Left renal pelvis (tissue), 4 donors: ENCODE measurements at regions not wholly inside any gene's neighbourhood (a gene's known extent, or its start where the extent isn't known, plus 50 kb on each side); places are given as distances from the start of the nearest gene placed in this dataset.
"Not testable (repeated sequence)": the region's sequence is repeated elsewhere in the genome, so short reads cannot be mapped to it uniquely, and the experiment has no call there.

Experiments
- DNase-seq, 4 donors: peaks; one replicate each; pipeline ENCODE4 v3.0.0-alpha.2; 2013; ENCODE audit warnings: low read depth in 4 of 4, low spot score in 3 of 4

DNA sequence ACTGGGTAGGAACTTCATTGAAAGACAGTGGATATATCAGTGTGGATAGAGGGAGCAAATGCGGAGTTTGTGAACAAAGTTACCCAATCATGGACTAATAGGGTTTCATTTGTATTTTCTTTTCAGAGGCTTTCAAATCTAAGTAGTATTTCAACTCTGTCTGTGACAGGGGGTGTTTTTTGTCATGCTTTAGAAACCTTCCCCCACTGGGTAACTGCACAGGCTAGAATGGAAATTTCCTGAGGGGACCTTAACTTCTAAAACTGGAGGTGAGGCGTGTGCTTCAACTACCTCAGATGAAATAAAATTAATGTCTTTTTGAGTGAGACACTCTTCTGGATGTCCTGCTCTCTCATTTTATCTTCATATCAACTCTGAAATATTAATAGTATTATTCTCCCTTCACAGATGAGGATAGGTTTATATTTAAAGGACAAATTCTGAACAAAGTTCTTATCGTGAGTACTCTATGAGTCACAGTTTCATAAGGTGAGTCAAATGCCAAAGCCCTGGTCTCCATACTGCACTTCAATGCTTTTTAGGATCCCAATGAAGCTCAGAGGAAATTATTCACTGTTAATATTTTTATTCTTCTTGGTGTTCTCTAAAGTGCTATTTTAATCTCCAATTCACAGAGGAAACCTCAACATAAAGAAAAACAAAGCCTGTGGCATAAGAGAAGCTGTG, 770.6 kb downstream of the CCSER2 start:
- no peak for DNase-seq

DNA sequence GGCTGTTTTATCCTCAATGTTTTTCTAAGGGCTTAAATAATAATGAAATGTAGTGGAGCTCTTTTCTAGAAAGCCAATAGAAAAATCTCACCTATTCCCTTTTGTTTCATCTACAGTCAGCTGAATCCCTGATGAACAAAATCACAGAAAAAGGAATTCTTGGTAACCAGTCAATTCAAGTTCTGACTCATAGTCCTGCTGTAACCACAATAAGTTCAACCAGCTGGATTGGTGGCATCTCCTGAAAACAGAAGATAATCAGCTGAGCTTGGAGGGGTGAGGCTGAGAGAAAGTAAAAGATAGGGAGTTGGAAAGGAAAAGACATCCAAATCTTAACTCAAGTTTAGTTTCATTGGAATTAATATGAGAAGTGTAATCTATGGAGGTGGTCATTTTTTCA, 772.1 kb downstream of the CCSER2 start:
- no peak for DNase-seq

DNA sequence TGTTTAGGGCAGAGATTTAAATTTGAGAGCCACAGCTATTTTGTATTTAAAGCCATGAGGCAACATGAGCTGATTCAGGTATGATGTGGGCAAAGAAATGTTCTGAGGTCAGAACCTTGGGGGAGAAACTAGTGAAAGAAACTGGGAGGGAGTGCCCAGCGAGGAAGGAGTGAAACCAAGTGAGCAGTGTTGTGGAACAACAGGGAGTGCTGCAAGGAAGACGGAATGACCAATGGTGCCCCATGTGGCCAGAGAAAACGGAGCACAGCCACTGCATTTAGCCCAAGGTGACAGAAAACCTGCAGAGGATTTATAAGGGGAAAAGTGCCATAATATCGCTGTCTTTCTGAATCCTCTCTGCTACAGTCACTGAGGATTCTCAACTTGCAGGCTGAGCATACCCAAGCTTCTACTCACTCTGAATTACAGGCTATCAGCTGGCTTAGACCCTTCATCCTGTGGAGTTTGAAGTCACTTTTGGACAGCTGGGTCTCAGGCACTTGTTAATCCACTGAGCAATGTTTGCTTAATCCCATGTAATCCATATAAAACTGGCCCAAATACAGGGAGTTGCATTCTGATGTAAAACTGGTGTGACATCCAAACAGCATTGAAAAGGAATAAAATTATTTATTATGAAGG, 777.3 kb downstream of the CCSER2 start:
- peak in 3 of 4 donors; percentile 6 to 15 (median 12) for DNase-seq

DNA sequence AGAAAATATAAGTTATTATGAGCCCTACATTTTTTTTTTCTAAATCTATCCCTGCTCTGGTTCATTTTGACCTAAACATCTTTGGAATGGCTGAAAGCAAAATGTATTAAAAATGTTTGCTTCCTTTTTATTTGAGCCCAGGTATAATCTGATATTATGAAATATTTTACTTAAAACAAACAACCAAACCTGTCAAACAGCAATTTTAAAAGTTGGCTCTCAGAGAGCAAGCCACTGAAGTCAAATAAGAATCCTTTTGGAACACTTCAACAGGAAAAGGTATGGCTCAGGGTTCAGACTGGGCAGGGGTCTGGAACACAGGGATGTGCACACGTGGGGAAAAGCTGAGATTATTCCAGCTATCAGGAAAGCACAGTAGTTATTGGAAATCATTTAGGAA, 782.9 kb downstream of the CCSER2 start:
- no peak for DNase-seq

DNA sequence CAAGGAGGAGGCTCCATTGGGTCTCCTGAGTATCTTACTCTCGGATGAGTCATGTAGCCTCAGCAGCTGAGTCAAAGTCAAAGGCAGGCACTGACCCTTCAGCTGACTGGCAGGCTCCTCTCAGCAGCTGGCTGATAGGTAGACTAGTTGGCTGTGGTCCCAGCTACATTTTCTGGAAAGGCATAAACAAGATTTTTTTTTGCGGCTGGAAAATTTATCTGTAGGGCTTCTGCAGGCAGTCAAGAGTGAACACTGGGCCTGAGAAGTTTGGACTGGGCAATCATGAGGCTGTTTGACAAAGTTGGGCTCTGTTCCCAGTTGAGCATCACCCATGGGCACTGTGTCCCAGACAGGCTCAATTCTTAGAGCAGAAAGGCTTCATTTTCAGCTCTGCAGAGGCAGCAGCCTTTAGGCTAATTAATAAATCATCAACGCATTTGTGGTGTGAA, 796.2 kb downstream of the CCSER2 start:
- DNase-seq: no peak

DNA sequence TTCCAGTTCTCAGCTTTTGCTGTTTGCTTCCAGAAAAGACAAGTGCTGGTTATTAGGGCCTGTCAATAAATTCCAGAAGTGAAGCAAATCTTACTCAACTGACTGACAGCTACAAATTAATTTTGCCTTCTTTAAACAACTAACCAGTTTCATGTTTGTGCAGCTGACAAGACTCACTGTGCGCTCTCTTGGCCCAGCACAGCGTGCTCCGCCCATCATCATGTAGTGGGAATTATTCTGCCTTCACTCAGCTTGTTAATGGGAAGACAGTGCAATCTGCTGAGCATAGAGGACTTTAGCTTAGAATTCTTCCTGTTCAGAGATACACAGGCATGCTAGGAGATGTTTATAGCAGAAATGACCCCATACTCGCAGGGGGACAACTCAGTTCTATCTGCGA, 808.9 kb downstream of the CCSER2 start:
- no peak for DNase-seq

DNA sequence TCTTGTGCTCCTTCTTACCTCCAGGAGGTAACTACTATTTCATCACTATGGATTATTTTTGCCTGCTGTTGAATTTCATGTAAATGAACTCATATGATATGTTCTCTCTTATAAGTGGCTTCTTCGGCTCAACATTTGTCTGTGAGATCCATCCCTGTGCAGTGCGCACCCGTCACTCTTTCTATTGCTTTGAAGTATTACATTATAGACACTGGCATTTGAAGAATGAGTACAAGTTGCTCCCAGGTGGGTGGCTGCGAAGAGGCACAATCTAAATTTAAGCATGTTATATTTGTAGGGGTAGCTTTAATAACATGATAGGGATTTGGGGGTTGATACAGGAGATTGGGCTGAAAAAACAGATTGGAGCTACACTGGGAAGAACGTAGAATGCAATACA, 809.7 kb downstream of the CCSER2 start:
- DNase-seq: no peak

DNA sequence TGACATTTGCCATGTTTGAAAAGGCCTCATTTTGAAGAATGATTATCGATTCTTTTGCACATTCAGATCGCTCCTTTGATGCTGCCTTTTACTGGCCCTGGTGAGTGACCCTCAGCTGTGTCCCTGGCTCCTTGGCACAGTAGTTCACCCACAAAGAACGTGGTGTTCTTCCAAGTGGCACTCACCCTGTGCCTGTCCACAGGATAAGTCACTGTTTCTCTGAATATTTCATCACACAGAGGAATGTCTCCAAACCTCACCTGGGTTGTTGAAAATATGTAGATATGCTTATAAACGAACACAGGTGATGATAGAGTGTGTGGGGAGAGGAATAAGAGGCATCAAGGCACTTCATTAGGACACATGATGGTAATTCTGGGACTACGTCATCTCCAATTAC, 810.7 kb downstream of the CCSER2 start:
- DNase-seq: no peak

DNA sequence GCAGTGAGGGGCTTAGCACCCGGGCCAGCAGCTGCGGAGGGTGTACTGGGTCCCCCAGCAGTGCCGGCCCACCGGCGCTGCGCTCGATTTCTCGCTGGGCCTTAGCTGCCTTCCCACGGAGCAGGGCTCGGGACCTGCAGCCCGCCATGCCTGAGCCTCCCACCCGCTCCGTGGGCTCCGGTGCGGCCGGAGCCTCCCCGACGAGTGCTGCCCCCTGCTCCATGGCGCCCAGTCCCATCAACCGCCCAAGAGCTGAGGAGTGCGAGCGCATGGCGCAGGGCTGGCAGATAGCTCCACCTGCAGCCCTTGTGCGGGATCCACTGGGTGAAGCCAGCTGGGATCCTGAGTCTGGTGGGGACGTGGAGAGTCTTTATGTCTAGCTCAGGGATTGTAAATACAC, 813.1 kb downstream of the CCSER2 start:
- not testable (repeated sequence) for DNase-seq

DNA sequence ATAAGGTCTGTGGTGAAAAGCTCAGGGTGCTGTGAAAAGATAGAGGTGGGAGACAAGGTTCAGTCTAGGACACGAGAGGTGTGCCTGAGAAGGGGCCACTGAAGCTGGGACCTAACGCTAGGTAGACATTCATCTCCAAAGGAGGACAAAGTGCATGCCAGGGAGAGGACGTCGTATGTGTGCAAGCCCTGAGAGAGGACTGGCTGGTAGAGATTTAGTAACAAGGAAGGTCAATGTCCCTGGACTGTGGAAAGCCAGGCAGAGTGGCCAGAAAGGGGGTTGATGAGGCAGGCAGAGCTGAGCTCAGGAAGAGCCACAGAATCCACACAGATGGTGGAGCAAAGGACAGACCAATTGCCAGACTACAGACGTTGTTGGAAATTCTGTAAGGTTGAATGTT, 817.6 kb downstream of the CCSER2 start:
- DNase-seq: no peak

DNA sequence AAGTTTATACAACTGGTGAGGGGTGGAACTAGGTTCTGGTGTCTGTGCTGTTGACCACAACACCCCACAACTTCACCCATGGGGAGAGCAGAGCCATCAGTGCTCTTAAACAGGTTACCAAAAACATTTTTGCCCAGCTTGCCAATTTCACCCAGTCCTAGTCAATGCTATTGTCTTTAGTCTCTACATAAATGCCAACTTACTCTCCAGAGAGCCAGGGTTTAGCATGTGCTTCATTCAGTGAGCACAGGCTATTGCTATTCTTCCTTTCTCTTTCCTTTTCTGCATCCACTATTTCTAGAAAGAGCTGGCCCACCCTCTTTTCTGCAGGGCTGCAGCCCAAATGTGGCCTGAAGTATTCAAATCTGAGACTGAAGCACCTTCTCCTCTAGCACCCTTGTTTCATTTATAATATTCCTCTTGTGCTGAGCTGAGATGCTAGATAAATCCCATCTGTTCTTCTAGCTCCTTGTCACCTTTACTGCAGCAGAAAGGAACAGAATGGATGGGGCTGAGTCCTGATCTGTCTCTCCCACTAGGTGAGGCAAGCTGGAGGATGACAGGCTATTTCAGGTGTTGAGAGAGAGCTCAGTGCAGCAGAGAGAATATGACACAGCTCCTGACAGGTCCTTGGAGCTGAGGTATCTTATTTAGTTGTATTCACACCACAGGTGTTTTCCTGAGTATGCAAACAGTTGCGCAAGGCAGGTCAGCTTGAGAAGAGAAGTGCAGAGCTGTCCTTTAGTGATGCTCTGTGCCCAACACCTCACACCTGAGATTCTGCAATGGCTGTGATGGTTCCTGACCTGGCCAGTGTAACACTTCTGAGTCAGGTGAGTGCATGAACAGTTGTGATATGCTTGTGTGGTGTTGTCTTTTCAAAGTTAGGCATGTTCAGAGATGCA, 819.2 kb downstream of the CCSER2 start:
- no peak for DNase-seq

DNA sequence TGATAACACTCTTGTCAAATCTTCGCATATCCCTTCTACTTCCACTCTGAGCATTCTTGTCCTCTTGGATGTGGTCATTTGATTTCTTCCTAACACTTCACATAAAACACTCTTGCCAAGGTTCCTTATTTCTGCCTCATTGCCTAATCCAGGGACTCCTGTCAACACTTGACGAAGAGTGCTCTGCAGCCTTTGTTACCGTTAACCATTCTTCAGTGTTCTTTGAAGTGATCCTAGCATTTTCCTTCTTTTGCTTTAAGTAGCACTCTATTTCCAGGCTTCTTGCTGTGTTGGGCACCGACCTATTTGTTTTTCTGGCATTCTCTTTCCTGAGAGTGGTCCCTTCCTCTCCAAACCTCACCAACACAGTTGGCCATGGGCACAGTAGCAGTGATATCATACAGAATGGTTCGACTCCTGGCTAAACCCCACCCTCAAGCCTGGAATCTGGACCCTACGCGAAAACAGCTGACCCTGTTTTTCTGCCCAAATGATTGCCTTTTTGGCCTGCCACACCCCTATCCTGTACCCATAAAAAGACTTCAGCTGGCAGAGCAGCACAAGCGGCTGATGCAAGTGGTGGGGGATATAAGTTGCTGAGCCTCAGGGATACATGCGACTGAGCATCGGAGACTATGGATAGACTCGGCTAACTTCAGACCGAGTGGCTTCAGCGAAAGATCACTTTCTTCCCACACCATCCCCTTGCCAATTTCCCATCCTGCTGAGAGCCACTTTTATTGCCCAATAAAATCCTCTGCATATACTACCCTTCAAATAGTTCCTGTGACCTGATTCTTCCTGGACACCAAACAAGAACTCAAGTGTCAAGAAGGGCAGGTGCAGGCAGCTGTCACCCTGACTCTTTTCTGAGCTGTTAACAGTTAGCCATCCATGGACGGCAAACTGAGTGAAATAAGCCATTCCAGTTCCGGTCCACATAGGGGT, 820.6 kb downstream of the CCSER2 start:
- no peak for DNase-seq

DNA sequence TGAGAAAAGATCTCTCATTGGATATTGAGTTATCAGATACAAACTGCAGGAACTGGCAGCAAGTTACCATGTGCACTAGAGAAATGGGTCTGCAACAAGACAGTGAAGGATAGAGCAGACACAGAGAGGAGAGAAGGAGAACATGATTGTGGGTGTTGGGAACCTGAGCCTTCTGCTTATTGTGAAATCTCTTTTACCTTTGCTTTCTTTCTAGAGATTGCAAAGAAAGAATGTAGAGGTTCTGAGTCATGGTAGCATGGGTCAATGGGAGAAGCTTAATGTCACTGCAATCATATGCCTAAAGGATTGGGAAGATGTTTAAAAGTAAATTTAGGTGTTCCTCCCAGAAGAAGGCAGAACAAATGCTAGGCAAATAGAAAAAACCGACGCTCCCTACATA, 821.4 kb downstream of the CCSER2 start:
- no peak for DNase-seq

DNA sequence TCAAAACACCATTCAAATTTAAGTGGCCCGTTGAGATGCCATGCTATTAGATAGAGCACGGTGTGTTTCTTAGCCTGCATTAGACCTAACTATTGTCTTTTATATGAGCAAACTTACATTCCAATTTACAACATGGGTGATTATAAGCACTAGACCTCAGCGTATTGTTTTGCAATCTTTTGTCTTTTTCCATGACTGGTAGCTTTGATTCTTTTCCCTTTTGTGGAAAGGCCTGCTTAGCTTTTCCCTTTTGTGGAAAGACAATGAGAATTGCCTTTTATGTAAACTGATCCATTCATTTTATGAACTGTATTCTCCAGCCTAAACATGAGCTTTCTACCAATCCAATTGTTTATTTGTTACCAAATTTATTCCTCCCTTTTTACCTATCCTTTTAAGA, 823.1 kb downstream of the CCSER2 start:
- DNase-seq: no peak

DNA sequence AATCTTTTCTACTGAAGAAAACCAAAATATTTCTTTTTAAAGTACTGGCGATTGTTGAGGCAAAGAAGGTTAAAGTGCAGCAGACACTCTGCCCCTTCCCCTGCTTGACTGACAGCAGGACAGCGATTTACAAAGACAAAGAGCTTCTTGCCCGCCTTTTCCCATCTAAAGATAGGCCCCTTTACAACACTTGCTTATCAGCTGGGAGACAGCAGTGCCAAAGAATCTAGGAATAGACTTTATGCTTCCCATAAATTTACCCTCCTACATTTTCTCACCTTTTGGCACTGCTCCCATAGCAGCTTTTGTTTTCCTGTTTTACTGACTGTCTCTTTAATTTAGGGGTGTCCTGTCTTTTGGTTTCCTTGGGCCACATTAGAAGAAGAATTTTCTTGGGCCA, 824.1 kb downstream of the CCSER2 start:
- no peak for DNase-seq

DNA sequence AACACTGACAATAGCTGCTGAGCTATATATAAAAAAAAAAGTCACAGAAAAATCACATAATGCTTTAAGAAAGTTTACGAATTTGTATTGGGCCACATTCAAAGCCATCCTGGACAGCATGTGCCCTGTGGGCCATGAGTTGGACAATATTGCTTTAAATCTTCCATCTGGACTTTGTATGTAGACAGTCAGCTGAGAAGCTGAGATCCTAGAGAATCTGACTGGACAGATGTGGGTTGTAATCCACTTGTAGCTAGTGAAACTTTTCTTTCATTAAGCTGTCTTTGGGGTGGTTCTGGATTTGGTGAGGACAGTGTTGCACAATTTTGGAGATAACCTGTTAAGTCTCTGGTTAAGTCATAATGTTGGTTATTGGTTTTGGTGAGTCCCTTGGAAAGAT, 824.5 kb downstream of the CCSER2 start:
- DNase-seq: no peak

DNA sequence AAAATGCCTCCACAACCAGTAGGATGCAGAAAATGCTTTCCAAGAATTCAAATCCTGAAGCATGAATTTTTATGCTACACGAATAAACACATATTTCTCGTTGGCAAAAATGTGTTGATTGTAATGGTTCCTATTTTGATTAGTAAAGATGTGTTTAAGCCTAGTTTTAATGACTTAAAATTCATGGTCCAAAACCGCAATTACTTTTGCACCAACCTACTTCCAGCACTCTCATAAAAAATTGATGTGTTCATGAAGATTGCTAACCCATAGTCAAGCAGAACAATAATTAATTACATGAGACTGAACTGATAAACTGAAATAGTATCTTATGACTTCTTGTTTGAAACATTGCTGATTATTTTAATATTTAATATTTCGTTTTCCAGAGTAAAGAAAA, 828.8 kb downstream of the CCSER2 start:
- DNase-seq: no peak

DNA sequence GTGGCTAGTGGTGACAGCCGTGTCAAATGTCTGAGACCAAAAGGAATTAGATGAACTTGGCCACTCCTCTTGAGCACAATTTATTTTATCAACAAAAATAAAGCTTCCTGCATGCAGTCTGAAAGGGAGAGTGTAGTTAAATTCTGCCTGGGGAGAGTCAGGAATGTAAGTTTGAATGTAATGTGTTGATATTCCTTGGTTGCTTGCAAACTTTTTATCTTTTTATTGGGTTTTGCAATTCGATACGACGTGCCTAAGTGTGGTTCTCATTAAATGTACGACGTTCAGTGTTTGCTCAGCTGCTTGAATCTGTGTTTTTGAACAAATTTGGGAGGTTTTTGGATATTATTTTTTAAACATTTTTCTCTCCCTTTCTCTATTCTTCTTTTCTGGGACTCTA, 839.9 kb downstream of the CCSER2 start:
- DNase-seq: no peak

DNA sequence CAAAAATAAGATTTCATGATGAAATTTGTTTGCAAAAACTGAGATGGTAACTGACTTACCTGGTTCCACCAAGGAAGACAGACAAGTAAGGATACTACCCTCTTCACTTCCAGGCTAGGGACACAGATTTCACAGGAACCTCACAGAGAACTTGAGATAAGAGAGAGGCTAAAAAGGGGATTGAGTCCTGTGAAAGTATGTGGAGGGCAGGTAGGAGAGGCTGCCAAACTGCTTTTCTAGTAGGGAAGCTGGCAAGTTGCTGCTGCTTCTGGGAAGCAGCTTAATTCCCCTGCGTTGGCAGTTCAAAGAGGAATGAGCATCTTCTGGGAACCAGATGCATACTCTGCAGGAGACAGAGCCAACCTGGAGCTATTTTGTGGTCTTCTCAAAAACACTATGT, 841.6 kb downstream of the CCSER2 start:
- DNase-seq: no peak

DNA sequence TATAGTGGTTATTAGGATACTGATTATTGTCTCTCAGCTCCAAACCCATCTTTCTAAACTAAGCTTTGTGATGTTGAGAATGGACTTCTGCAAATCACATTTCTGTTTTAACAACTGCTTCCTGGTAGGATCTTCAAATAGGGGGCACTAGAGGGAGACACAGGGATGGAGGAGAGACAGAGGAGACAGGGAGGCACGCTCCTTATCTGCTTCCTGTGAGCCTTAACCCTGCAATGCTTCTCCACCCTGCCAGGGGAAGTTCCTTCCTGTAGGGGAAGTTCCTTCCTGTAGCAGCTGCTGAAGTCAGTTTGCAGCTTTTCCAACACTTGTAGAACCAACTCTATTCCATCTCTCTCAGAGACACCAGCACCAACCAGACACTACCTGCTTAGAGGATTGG, 847.2 kb downstream of the CCSER2 start:
- no peak for DNase-seq

DNA sequence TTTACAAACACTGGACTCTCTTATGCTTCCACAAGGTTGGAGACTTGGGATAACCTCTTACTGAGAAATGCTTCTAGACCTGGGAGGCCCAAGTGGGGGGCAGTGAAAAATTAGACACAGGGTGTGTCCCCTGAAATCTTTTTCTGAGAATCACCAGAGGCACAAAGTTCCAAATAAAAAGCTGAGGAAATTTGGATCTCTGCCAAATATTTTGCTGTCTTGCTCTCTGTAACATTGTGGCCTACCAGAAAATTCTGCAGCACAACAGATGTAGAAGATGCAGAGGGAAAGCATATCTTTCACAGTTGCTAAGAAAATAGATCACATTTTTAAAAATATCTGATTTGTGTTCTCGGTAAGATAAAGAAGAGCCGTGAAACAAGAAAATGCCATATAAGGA, 849.4 kb downstream of the CCSER2 start:
- no peak for DNase-seq
